PC-3 (cell line): ENCODE measurements at regions not wholly inside any gene's neighbourhood (a gene's known extent, or its start where the extent isn't known, plus 50 kb on each side); places are given as distances from the start of the nearest gene placed in this dataset.

Experiments
- ATAC-seq: fragments of 200-7000 bp; cut with Tn5 transposase; 2 replicates; pipeline ENCODE4 v1.9.1; 2020; ENCODE audit warnings: mild to moderate bottlenecking, moderate library complexity
- BruUV-seq: library from RNA; stranded (reverse); fragments of 400-500 nt; replicated peaks from 2 replicates; lab custom pipeline; 2021; lab: Mats Ljungman, UMichigan
- CTCF ChIA-PET: fragments of 300-600 bp; sonication (Branson Sonifier 250); formaldehyde crosslinking; loops from one replicate; lab custom pipeline; 2022; ENCODE audit warnings: antibody characterized with exemption; lab: Charles Lee
- POLR2A ChIA-PET: fragments of 300-600 bp; sonication (Branson Sonifier 250); formaldehyde crosslinking; loops from one replicate; lab custom pipeline; 2022; ENCODE audit warnings: antibody characterized with exemption; ENCODE audit not compliant: unreplicated experiment; lab: Charles Lee
- DNase-seq: peaks from one replicate; pipeline ENCODE4 v3.0.0-alpha.2; 2015
- H2AFZ ChIP-seq: fragments of 300-600 bp; sonication (generic); 2 replicates; pipeline ENCODE4 v1.6.0; 2016; ENCODE audit warnings: antibody characterized with exemption, low read length
- H3F3A ChIP-seq: fragments of 300-600 bp; sonication (generic); one replicate; pipeline ENCODE4 v1.6.0; 2017; ENCODE audit warnings: antibody characterized with exemption, low read length, control low read depth, mild to moderate bottlenecking; ENCODE audit not compliant: unreplicated experiment
- H3K27ac ChIP-seq: fragments of 300-600 bp; sonication (generic); 2 replicates; pipeline ENCODE4 v1.5.1; 2016; ENCODE audit warnings: mild to moderate bottlenecking, low read length
- H3K27me3 ChIP-seq: fragments of 300-600 bp; sonication (generic); 2 replicates; pipeline ENCODE4 v1.6.1; 2016; ENCODE audit warnings: low read length, mixed read lengths
- H3K36me3 ChIP-seq: fragments of 300-600 bp; sonication (generic); 2 replicates; pipeline ENCODE4 v1.6.1; 2016; ENCODE audit warnings: low read depth, mixed run types, low read length, mixed read lengths
- H3K4me1 ChIP-seq: fragments of 300-600 bp; sonication (generic); 2 replicates; pipeline ENCODE4 v1.5.1; 2016; ENCODE audit warnings: low read length; ENCODE audit not compliant: insufficient read depth
- H3K4me2 ChIP-seq: fragments of 300-600 bp; sonication (generic); 2 replicates; pipeline ENCODE4 v1.6.0; 2016; ENCODE audit warnings: low read length
- H3K4me3 ChIP-seq: fragments of 300-600 bp; sonication (generic); 2 replicates; pipeline ENCODE4 v1.5.1; 2016; ENCODE audit warnings: mild to moderate bottlenecking, low read length, mixed read lengths
- H3K79me2 ChIP-seq: fragments of 300-600 bp; sonication (generic); 2 replicates; pipeline ENCODE4 v1.6.1; 2017; ENCODE audit warnings: low read length, mixed read lengths
- H3K9ac ChIP-seq: fragments of 300-600 bp; sonication (generic); 2 replicates; pipeline ENCODE4 v1.6.0; 2016; ENCODE audit warnings: mild to moderate bottlenecking, low read length
- H3K9me2 ChIP-seq: fragments of 300-600 bp; sonication (generic); replicated peaks from 2 replicates; pipeline ENCODE4 v1.6.1; 2016; ENCODE audit warnings: mixed run types, low read length, mixed read lengths
- H3K9me3 ChIP-seq: fragments of 300-600 bp; sonication (generic); 2 replicates; pipeline ENCODE4 v1.6.1; 2016; ENCODE audit warnings: low read length, mixed read lengths
- H4K20me1 ChIP-seq: fragments of 300-600 bp; sonication (generic); 2 replicates; pipeline ENCODE4 v1.6.1; 2016; ENCODE audit warnings: low read length, mixed read lengths
- EZH2 ChIP-seq: fragments of 300-600 bp; sonication (generic); IDR thresholded peaks from one replicate; pipeline ENCODE4 v1.6.1; 2017; ENCODE audit warnings: antibody characterized with exemption, mild to moderate bottlenecking, low read length; ENCODE audit not compliant: unreplicated experiment
- EZH2phosphoT487 ChIP-seq: fragments of 300-600 bp; sonication (generic); IDR thresholded peaks from 2 replicates; pipeline ENCODE4 v1.6.1; 2018; ENCODE audit warnings: mild to moderate bottlenecking, antibody characterized with exemption, low read length, borderline replicate concordance
- intact Hi-C: fragments of 100-400 bp; cut with micrococcal nuclease; formaldehyde crosslinking; loops from 2 replicates; pipeline ENCODE4 v1.9.0; 2023
- TF ChIP-seq, protein P1 (sequence below): fragments of 300-600 bp; sonication (generic); conservative IDR thresholded peaks from 2 replicates; pipeline ENCODE4 v1.5.1; 2017; ENCODE audit warnings: antibody characterized with exemption, low read depth, mild to moderate bottlenecking, low read length

DNA sequence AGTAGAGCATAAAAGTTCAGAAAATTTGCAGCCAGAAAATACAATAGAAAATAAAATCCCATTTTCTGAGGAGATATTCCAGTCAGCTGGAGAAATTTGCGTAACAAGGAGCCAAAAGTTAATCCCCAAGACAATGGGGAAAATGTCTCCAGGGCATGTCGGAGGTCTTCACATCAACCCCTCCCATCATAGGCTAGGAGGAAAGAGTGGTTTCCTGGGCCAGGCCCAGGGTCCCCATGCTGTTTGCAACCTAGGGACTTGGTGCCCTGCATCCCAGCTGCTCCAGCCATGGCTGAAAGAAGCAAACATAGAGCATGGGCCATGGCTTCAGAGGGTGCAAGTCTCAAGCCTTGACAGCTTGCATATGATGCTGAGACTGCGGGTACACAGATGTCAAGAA is 255.0 kb downstream of the DTWD2 start:
- no peak for TF ChIP-seq EZH2phosphoT487
- POLR2A ChIA-PET, result no interaction called here
- BruUV-seq, result no TSS peak
- no peak for DNase-seq
- no peak overlapping the region for H3K9ac ChIP-seq
- H3K27me3 ChIP-seq, result no peaks in the 10 kb centered on the region
- H4K20me1 ChIP-seq, result no peaks in the 10 kb centered on the region
- no peaks in the 10 kb centered on the region for H3F3A ChIP-seq
- no peak overlapping the region for H2AFZ ChIP-seq
- no peak overlapping the region for H3K27ac ChIP-seq
- CTCF ChIA-PET, result no interaction called here
- H3K9me2 ChIP-seq, result no peaks in the 10 kb centered on the region
- H3K4me1 ChIP-seq, result no peaks in the 10 kb centered on the region
- no peaks in the 10 kb centered on the region for H3K36me3 ChIP-seq
- ATAC-seq, result no peak
- H3K4me2 ChIP-seq, result no peak overlapping the region
- no peaks in the 10 kb centered on the region for H3K9me3 ChIP-seq
- H3K4me3 ChIP-seq, result no peak overlapping the region
- no peaks in the 10 kb centered on the region for H3K79me2 ChIP-seq
- intact Hi-C loops, result no loop called here

DNA sequence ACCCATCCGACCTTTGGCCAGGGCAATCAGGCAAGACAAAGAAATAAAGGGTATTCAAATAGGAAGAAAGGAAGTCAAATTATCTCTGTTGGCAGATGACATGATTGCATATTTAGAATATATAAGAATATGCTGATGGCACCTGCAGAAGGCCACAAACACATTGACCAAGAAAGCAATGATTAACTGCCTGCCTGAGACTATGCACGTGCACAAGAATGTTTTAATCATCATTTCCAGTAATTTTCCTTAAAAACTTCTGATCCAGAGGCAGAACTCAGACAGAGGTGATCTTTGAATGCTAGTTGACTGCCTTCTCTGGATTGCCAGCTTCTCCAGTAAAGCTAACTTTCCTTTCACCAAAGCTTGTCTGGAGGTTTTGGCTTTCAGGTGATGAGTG is 260.2 kb downstream of the DTWD2 start:
- no peak overlapping the region for H3K9ac ChIP-seq
- H3K9me2 ChIP-seq, result no peaks in the 10 kb centered on the region
- H2AFZ ChIP-seq, result no peak overlapping the region
- H3K4me3 ChIP-seq, result no peak overlapping the region
- H4K20me1 ChIP-seq, result no peaks in the 10 kb centered on the region
- no peak for DNase-seq
- ChIA-PET POLR2A (no interaction called here), CTCF (no interaction called here)
- no peaks in the 10 kb centered on the region for H3F3A ChIP-seq
- no peaks in the 10 kb centered on the region for H3K4me1 ChIP-seq
- H3K4me2 ChIP-seq, result no peak overlapping the region
- TF ChIP-seq EZH2, result no peak
- TF ChIP-seq EZH2phosphoT487, result no peak
- TF ChIP-seq, protein P1, sequence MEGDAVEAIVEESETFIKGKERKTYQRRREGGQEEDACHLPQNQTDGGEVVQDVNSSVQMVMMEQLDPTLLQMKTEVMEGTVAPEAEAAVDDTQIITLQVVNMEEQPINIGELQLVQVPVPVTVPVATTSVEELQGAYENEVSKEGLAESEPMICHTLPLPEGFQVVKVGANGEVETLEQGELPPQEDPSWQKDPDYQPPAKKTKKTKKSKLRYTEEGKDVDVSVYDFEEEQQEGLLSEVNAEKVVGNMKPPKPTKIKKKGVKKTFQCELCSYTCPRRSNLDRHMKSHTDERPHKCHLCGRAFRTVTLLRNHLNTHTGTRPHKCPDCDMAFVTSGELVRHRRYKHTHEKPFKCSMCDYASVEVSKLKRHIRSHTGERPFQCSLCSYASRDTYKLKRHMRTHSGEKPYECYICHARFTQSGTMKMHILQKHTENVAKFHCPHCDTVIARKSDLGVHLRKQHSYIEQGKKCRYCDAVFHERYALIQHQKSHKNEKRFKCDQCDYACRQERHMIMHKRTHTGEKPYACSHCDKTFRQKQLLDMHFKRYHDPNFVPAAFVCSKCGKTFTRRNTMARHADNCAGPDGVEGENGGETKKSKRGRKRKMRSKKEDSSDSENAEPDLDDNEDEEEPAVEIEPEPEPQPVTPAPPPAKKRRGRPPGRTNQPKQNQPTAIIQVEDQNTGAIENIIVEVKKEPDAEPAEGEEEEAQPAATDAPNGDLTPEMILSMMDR, result no peak
- no TSS peak for BruUV-seq
- no peaks in the 10 kb centered on the region for H3K79me2 ChIP-seq
- intact Hi-C loops, result no loop called here
- H3K36me3 ChIP-seq, result no peaks in the 10 kb centered on the region
- H3K27me3 ChIP-seq, result no peaks in the 10 kb centered on the region
- H3K9me3 ChIP-seq, result no peaks in the 10 kb centered on the region
- no peak overlapping the region for H3K27ac ChIP-seq
- ATAC-seq, result no peak

DNA sequence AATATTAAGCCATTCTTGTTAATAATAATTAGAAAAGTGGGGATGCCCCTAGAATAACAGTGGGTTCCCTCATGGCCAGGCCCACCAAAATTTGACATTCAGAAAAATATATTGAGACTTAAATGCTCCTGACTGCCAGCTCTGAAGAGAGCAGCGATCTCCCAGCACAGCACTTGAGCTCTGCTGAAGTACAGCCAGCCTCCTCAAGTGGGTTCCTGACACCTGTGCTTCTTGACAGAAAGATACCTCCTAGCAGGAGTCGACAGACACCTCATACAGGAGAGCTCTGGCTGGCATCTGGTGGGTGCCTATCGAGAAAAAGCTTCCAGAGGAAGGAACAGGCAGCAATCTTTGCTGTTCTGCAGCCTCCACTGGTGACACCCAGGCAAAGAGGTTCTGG is 261.5 kb downstream of the DTWD2 start:
- H3K4me3 ChIP-seq, result no peak overlapping the region
- BruUV-seq, result no TSS peak
- ATAC-seq, result no peak
- H3K9me2 ChIP-seq, result no peaks in the 10 kb centered on the region
- no peak for DNase-seq
- H3K27me3 ChIP-seq, result no peaks in the 10 kb centered on the region
- H3K4me2 ChIP-seq, result no peak overlapping the region
- H4K20me1 ChIP-seq, result no peaks in the 10 kb centered on the region
- H2AFZ ChIP-seq, result no peak overlapping the region
- no peak overlapping the region for H3K27ac ChIP-seq
- ChIA-PET CTCF (no interaction called here), POLR2A (no interaction called here)
- no peaks in the 10 kb centered on the region for H3K9me3 ChIP-seq
- no peaks in the 10 kb centered on the region for H3K79me2 ChIP-seq
- H3F3A ChIP-seq, result no peaks in the 10 kb centered on the region
- TF ChIP-seq EZH2phosphoT487 (no peak), EZH2 (no peak)
- TF ChIP-seq, protein P1, result no peak
- no peaks in the 10 kb centered on the region for H3K36me3 ChIP-seq
- H3K9ac ChIP-seq, result no peak overlapping the region
- H3K4me1 ChIP-seq, result no peaks in the 10 kb centered on the region
- intact Hi-C loops, result no loop called here
